Karpas-422 (cell line): ENCODE measurements at regions not wholly inside any gene's neighbourhood (a gene's known extent, or its start where the extent isn't known, plus 50 kb on each side); places are given as distances from the start of the nearest gene placed in this dataset.
"Not testable (repeated sequence)": the region's sequence is repeated elsewhere in the genome, so short reads cannot be mapped to it uniquely, and the experiment has no call there.

ENCODE experiments used
- DNase-seq: peaks from one replicate; pipeline ENCODE4 v3.0.0-alpha.2; 2015
- H2AFZ ChIP-seq: fragments of 200-600 bp; sonication (generic); 2 replicates; pipeline ENCODE4 v1.6.1; 2014; ENCODE audit warnings: antibody characterized with exemption, low read length, mixed read lengths
- H3K27ac ChIP-seq: fragments of 200-600 bp; sonication (generic); 2 replicates; pipeline ENCODE4 v1.5.1; 2014; ENCODE audit warnings: mild to moderate bottlenecking, low read length, moderate library complexity
- H3K27me3 ChIP-seq: fragments of 200-600 bp; sonication (generic); 2 replicates; pipeline ENCODE4 v1.6.1; 2014; ENCODE audit warnings: low read length, mixed read lengths
- H3K36me3 ChIP-seq: fragments of 200-600 bp; sonication (generic); 2 replicates; pipeline ENCODE4 v1.6.1; 2014; ENCODE audit warnings: low read length, mixed read lengths; ENCODE audit not compliant: insufficient read depth
- H3K4me1 ChIP-seq: fragments of 200-600 bp; sonication (generic); 2 replicates; pipeline ENCODE4 v1.6.1; 2014; ENCODE audit warnings: mild to moderate bottlenecking, low read length, mixed read lengths
- H3K4me2 ChIP-seq: fragments of 200-600 bp; sonication (generic); 2 replicates; pipeline ENCODE4 v1.6.1; 2014; ENCODE audit warnings: low read length, low read depth, mild to moderate bottlenecking; ENCODE audit not compliant: poor library complexity, severe bottlenecking
- H3K4me3 ChIP-seq: fragments of 200-600 bp; sonication (generic); 2 replicates; pipeline ENCODE4 v1.5.1; 2014; ENCODE audit warnings: mild to moderate bottlenecking, antibody characterized with exemption, low read length, mixed read lengths
- H3K79me2 ChIP-seq: fragments of 200-600 bp; sonication (generic); 2 replicates; pipeline ENCODE4 v1.6.1; 2014; ENCODE audit warnings: mild to moderate bottlenecking, low read length, mixed read lengths
- H3K9ac ChIP-seq: fragments of 200-600 bp; sonication (generic); 2 replicates; pipeline ENCODE4 v1.6.0; 2014; ENCODE audit warnings: low read length
- H3K9me2 ChIP-seq: fragments of 200-600 bp; sonication (generic), shearing (Covaris generic); replicated peaks from 2 replicates; pipeline ENCODE4 v1.6.0; 2014; ENCODE audit warnings: mild to moderate bottlenecking, low read length, moderate library complexity; ENCODE audit not compliant: insufficient read depth
- H3K9me3 ChIP-seq: fragments of 300-700, 200-600 bp; sonication (generic); 2 replicates; pipeline ENCODE4 v1.6.1; 2014; ENCODE audit warnings: low read length, mixed read lengths
- H4K20me1 ChIP-seq: fragments of 200-600 bp; sonication (generic); 2 replicates; pipeline ENCODE4 v1.6.1; 2014; ENCODE audit warnings: mild to moderate bottlenecking, antibody characterized with exemption, low read length, low read depth; ENCODE audit not compliant: insufficient read depth

- H4K20me1 ChIP-seq, result no peaks in the 10 kb centered on the region
- H3K4me2 ChIP-seq, result no peak overlapping the region
- H3K9me2 ChIP-seq, result no peaks in the 10 kb centered on the region
- H3K4me3 ChIP-seq, result no peak overlapping the region
- H3K27ac ChIP-seq, result no peak overlapping the region
- H3K9ac ChIP-seq, result no peak overlapping the region
- no peaks in the 10 kb centered on the region for H3K79me2 ChIP-seq
- H3K9me3 ChIP-seq, result no peaks in the 10 kb centered on the region
- no peak for DNase-seq
- H2AFZ ChIP-seq, result no peak overlapping the region
- no peaks in the 10 kb centered on the region for H3K4me1 ChIP-seq
- H3K27me3 ChIP-seq, result no peaks in the 10 kb centered on the region
- no peaks in the 10 kb centered on the region for H3K36me3 ChIP-seq
These were observed 153.2 kb upstream of the TOP1 start for GRCh38 chr20:40875116-40876085.

- DNase-seq, H3K27ac ChIP-seq, H3K9me3 ChIP-seq, H3K79me2 ChIP-seq, H4K20me1 ChIP-seq, H3K27me3 ChIP-seq, H3K4me1 ChIP-seq, H3K36me3 ChIP-seq, H3K4me2 ChIP-seq, H3K4me3 ChIP-seq, H3K9ac ChIP-seq, H3K9me2 ChIP-seq, H2AFZ ChIP-seq: not testable (repeated sequence)
These were observed 150.5 kb upstream of the TOP1 start for GRCh38 chr20:40878099-40878498.

GRCh38 chr20:40880063-40880728, 148.4 kb upstream of the TOP1 start:
- Histone ChIP-seq H4K20me1 (no peaks in the 10 kb centered on the region), H3K4me1 (no peaks in the 10 kb centered on the region), H2AFZ (no peak overlapping the region), H3K9ac (no peak overlapping the region), H3K4me3 (no peak overlapping the region), H3K9me2 (no peaks in the 10 kb centered on the region), H3K27ac (no peak overlapping the region), H3K27me3 (no peaks in the 10 kb centered on the region), H3K9me3 (no peaks in the 10 kb centered on the region), H3K79me2 (no peaks in the 10 kb centered on the region), H3K36me3 (no peaks in the 10 kb centered on the region), H3K4me2 (no peak overlapping the region)
- DNase-seq, result peak; percentile 69

GRCh38 chr20:40880729-40881109, 147.9 kb upstream of the TOP1 start:
- DNase-seq, result no peak
- no peak overlapping the region for H3K27ac ChIP-seq
- H3K36me3 ChIP-seq, result no peaks in the 10 kb centered on the region
- no peak overlapping the region for H2AFZ ChIP-seq
- H3K9ac ChIP-seq, result no peak overlapping the region
- no peaks in the 10 kb centered on the region for H3K9me3 ChIP-seq
- H3K4me1 ChIP-seq, result no peaks in the 10 kb centered on the region
- no peak overlapping the region for H3K4me2 ChIP-seq
- no peaks in the 10 kb centered on the region for H3K79me2 ChIP-seq
- H4K20me1 ChIP-seq, result no peaks in the 10 kb centered on the region
- no peaks in the 10 kb centered on the region for H3K9me2 ChIP-seq
- H3K27me3 ChIP-seq, result no peaks in the 10 kb centered on the region
- H3K4me3 ChIP-seq, result no peak overlapping the region

- Histone ChIP-seq H3K9me3 (no peaks in the 10 kb centered on the region), H3K27ac (no peak overlapping the region), H3K27me3 (no peaks in the 10 kb centered on the region), H2AFZ (no peak overlapping the region), H3K79me2 (no peaks in the 10 kb centered on the region), H3K9ac (no peak overlapping the region), H3K4me2 (no peak overlapping the region), H3K4me1 (no peaks in the 10 kb centered on the region), H3K9me2 (no peaks in the 10 kb centered on the region), H4K20me1 (no peaks in the 10 kb centered on the region), H3K36me3 (no peaks in the 10 kb centered on the region), H3K4me3 (no peak overlapping the region)
- no peak for DNase-seq
These were observed 146.5 kb upstream of the TOP1 start for GRCh38 chr20:40882152-40882551.

GRCh38 chr20:40883097-40883496, 145.5 kb upstream of the TOP1 start:
- no peaks in the 10 kb centered on the region for H3K4me1 ChIP-seq
- H3K9ac ChIP-seq, result no peak overlapping the region
- no peaks in the 10 kb centered on the region for H4K20me1 ChIP-seq
- no peaks in the 10 kb centered on the region for H3K27me3 ChIP-seq
- no peak overlapping the region for H3K4me2 ChIP-seq
- H3K27ac ChIP-seq, result no peak overlapping the region
- H3K36me3 ChIP-seq, result no peaks in the 10 kb centered on the region
- no peaks in the 10 kb centered on the region for H3K9me3 ChIP-seq
- no peak overlapping the region for H3K4me3 ChIP-seq
- DNase-seq, result no peak
- no peaks in the 10 kb centered on the region for H3K9me2 ChIP-seq
- no peaks in the 10 kb centered on the region for H3K79me2 ChIP-seq
- no peak overlapping the region for H2AFZ ChIP-seq

- Histone ChIP-seq H3K9ac (no peak overlapping the region), H3K4me3 (no peak overlapping the region), H3K4me1 (no peaks in the 10 kb centered on the region), H3K79me2 (no peaks in the 10 kb centered on the region), H3K9me3 (no peaks in the 10 kb centered on the region), H3K36me3 (no peaks in the 10 kb centered on the region), H3K27me3 (no peaks in the 10 kb centered on the region), H3K9me2 (no peaks in the 10 kb centered on the region), H3K4me2 (no peak overlapping the region), H3K27ac (no peak overlapping the region), H4K20me1 (no peaks in the 10 kb centered on the region), H2AFZ (no peak overlapping the region)
- DNase-seq, result no peak
These were observed 141.5 kb upstream of the TOP1 start for GRCh38 chr20:40887105-40887504.

GRCh38 chr20:40889266-40889665, 139.4 kb upstream of the TOP1 start:
- H3K36me3 ChIP-seq, H3K4me3 ChIP-seq, H3K27ac ChIP-seq, H3K27me3 ChIP-seq, H2AFZ ChIP-seq, H3K9me3 ChIP-seq, H3K4me2 ChIP-seq, H3K9ac ChIP-seq, H3K9me2 ChIP-seq, DNase-seq, H4K20me1 ChIP-seq, H3K79me2 ChIP-seq: not testable (repeated sequence)
- peaks cover 11% of the 10 kb centered on the region for H3K4me1 ChIP-seq
